Renal pelvis (tissue), 1 donor: ENCODE measurements at regions not wholly inside any gene's neighbourhood (a gene's known extent, or its start where the extent isn't known, plus 50 kb on each side); places are given as distances from the start of the nearest gene placed in this dataset.
"Not testable (repeated sequence)": the region's sequence is repeated elsewhere in the genome, so short reads cannot be mapped to it uniquely, and the experiment has no call there.

ENCODE experiments used
- DNase-seq: peaks from one replicate; pipeline ENCODE4 v3.0.0-alpha.2; 2013

DNA sequence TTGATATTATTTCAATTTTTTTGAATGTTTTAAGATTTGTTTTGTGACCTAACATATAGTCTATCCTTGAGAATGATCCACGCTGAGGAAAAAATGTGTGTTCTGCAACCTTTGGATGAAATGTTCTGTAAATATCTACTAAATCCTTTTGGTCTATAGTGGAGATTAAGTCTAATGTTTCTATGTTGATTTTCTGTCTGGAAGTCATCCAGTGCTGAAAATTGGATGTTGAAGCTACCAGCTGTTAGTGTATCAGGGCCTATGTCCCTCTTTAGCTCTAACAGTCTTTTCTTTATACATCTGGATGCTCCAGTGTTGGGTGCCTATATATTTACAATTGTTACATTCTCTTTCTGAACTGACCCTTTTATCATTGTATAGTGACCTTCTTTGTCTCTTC is 422.3 kb downstream of the TMEM232 start:
- DNase-seq: no peak

GRCh38 chr5:110306650-110307049 is 419.8 kb downstream of the TMEM232 start:
- DNase-seq: no peak

DNA sequence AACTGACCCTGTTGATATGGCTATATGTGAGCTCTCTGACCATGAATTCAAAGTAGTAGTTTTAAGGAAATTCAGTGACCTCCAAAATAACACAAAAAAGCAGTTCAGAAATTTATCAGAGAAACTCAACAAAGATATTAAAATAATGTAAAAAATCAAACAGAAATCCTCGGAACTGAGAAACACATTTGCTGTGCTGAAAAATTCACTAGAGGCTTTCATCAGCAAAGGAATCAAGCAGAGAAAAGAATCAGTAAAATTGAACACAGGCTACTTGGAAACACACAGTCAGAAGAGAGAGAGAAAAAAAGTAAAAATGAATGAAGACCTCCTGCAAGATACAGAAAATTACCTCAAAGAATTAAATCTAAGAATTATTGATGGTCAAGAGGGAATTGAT is 417.2 kb downstream of the TMEM232 start:
- no peak for DNase-seq

- DNase-seq: not testable (repeated sequence)
Observed at GRCh38 chr5:110316566-110316965, 409.9 kb downstream of the TMEM232 start.

GRCh38 chr5:110321117-110321516 is 405.4 kb downstream of the TMEM232 start:
- DNase-seq: no peak

DNA sequence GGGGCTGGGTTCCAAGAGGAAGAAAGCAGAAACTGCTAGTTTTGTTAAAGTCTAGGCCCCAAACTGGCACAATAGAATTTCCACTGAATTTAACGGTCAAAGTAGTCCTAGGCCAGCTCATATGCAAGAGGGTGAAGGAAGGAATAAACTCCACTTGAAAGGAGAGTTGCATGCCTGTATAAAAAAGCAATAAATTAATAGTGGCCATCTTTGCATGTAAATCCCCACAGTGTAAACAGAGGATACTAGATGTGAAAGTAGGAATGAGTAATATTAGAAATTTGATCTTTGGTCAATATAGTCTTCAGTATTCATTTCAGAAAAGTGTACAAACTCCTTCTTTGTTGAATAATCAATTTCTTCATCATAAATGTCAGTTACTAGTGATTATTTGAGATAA is 403.1 kb downstream of the TMEM232 start:
- DNase-seq: no peak

DNA sequence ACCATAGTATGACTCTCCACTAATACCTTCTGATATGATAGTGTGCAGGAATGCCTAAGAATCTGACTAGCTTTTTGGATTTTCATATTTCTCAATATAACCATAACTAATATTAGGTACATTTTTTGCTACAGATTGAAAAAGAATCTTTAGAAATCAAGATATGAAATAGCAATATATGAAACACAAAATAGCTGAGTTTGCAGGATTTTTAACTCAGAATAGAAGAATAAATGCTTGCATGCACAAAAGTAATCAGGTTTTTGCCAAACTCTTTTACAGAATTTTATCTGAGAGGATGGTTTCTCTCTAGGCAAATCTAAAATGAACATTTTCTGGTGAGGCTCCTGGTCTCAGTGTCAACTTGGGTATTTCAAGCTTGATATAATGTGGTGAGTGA is 402.6 kb downstream of the TMEM232 start:
- DNase-seq: no peak

DNA sequence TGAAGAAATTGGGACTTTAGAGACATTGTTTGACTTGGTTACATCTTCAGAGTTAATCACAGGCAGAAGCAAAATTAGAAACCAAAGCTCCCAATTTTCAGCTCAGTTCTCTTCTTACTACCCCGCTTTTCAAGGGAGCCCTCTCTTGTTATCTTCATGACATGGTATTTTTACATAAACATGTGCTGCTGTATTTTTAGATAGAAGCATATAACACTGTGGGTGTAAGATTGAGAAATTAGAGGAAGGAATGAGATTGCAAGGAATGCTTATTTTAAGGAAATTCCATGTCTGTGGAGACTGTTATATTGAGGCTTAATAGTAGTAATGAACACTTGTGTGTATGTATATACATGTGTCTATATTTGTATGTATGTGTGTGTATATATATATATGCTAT is 401.6 kb downstream of the TMEM232 start:
- DNase-seq: no peak

DNA sequence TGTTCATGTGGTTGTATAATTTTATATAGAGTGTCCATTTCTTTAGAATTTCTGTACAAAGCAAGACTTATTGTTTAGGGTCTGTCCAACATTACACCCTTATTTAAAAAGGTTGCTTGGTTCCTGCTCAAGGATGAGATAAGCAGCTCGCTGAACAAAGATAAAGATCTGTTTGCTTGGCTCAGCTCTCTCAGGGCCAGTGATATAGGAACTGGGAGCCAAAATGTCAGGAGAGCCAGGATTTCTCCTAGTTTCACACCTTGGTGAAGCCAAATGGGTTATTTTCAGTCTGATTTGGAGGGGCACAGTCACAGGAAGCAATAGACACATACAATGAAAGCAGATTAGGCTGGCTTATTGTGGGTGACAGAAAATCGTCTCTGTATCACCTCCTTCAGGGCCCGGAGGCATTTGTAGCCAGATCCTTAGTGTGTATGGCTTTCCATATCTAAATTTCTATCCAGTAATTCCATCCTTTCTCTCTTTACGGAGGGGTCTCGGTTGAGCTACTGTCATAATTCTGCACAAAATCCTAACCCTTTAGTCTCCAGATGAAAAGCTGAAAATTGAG is 396.4 kb downstream of the TMEM232 start:
- DNase-seq: no peak

- no peak for DNase-seq
Observed at GRCh38 chr5:110333384-110333783, 393.1 kb downstream of the TMEM232 start.

- DNase-seq: no peak
Observed at GRCh38 chr5:110335361-110336066, 391.0 kb downstream of the TMEM232 start.

DNA sequence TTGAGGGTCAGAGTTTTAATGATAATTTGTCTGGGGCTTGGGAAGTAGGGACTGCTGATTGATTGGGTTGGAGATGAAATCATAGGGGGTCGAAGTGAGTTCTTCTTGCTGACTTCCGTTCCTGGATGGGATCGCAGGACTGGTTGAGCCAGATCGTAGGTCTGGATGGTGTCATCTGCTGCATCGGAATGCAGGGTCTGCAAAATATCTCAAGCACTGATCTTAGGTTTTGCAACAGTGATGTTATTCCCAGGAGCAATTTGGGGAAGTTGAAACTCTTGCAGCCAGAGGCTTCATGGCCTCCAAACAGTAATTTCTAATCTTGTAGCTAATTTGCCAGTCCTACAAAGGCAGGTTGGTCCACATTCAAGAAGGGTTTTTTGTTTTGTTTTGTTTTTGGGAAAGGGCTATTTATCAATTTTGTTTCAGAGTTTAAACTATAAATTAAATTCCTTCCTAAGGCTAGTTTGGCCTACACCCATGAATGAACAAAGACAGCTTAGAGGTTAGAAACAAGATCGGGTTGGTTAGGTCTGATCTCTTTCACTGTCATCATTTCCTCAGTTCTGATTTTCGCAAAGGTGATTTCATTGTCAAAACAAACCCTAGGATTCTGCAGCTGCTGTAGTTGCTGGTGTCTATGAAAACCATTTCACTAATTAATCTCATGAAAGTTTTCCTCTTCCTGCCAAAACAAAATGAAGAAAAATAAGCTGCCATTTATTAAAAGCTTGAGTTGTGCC is 388.0 kb downstream of the TMEM232 start:
- no peak for DNase-seq

GRCh38 chr5:110339399-110339798 is 387.1 kb downstream of the TMEM232 start:
- DNase-seq: no peak

DNA sequence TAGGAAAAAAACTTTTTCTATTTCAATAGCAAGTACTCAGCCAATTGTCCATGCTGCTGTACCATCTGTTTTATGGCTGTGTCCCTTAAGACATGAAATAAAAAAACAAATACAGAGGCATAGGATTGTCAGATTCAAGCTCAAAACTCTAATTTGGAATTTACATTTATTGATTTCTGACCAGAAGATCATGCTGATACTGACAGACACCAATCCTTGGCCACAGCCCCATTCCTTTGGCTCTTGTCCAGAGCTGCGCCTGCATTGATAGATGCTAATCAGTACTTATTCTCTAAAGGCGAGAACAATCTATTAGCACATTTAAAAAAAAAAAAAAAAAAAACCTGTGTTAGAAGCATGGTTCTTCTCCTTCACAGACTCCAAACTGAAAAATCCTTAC is 384.6 kb downstream of the TMEM232 start:
- no peak for DNase-seq

GRCh38 chr5:110342683-110343082 is 383.8 kb downstream of the TMEM232 start:
- DNase-seq: no peak

- DNase-seq: no peak
Observed at GRCh38 chr5:110343616-110344015, 382.9 kb downstream of the TMEM232 start.

DNA sequence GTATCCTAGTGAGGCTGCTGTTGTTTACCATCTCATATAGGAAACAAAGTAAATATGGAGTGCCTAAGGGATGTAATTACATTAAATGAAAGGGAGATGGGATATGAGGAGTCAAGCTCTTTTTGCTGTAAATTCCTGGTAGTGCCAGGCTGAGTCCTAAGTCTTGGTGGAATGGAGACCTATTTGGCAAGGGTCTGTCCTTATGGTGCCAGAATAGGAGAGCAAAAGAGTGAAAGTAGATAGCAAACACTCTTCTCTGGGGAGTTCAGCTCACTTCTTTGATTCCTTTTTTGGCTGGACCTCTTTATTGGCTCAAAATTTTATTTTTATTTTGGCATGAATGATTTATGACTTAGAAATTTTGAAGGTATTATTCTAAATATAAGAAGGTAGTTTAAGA is 380.8 kb downstream of the TMEM232 start:
- DNase-seq: no peak

DNA sequence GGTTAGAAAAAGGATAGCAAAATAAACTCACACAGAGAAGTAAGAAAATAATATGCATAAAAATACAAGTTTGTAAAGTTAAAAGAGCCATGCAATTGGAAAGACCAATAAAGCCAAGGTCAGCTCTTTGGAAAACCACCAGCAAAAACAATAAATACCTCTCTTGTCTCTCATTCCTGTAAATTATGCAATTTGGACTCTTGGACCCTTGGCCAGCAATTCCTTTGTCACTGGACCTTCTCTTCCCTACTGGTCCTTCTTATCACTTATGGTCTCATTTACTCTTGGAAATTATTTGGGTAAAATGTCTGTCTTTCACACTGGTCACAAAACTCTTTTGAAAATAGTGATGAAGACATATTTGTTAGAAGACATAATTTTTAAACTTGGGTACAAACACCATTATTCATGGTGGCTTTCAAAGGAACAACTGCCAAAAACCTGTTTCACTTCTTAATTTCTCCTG is 379.5 kb downstream of the TMEM232 start:
- no peak for DNase-seq

GRCh38 chr5:110347781-110348180 is 378.7 kb downstream of the TMEM232 start:
- DNase-seq: no peak

GRCh38 chr5:110351430-110351829 is 375.0 kb downstream of the TMEM232 start:
- DNase-seq: no peak

GRCh38 chr5:110354311-110354710 is 372.2 kb downstream of the TMEM232 start:
- no peak for DNase-seq

DNA sequence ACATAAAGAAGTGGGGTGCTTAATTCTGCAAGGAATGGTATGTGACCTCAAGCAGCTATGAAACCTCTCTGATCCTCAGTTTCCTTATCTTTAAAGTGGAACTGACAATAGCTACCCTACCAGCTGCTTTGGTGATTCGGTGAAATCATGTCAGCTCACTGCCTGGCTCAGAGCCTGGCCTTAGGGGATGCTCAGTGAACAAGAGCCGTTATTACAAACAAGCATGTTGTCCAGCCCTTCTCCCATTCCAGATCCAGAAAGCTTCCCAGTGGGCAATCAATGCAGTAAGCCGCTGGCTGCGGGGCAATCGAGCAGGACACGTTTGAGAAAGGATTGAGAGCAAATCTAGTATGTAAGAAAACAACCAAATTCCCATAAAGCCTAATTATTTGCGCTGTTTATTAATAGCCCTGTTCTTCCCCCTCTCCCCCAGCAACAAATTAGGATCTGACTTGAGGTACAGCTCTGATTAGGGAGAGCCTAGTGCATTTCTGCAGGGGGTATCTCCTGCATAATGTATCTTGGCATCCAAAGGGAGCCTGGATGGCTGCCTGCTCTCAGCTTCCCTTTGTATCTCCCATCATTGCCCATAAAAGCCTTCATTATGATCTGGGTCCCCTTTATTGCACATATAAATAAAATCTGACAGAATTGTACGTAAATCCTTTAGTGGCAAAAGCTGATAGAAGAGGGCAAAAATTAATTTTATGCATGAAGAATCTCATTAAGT is 371.4 kb downstream of the TMEM232 start:
- DNase-seq: no peak

DNA sequence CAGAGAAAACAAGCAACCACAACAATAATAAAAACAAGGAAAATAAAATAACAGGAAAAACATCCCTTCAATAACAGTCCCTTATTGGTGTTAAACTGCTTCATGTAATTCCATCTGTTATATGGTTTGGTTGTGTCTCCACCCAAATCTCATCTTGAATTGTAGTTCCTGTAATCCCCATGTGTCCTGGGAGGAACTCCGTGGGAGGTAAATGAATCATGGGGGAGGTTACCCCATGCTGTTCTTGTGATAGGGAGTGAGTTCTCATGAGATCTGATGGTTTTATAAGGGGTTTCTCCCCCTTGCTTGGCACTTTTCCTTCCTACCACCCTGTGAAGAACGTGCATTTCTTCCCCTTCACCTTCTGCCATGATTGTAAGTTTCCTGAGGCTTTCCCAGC is 369.8 kb downstream of the TMEM232 start:
- DNase-seq: no peak
